ENCODE measurements at regions not wholly inside any gene's neighbourhood (a gene's known extent, or its start where the extent isn't known, plus 50 kb on each side); places are given as distances from the start of the nearest gene placed in this dataset.
A peak's percentile ranks its signal among the peaks of the same experiment; 100 is the strongest.

DNA sequence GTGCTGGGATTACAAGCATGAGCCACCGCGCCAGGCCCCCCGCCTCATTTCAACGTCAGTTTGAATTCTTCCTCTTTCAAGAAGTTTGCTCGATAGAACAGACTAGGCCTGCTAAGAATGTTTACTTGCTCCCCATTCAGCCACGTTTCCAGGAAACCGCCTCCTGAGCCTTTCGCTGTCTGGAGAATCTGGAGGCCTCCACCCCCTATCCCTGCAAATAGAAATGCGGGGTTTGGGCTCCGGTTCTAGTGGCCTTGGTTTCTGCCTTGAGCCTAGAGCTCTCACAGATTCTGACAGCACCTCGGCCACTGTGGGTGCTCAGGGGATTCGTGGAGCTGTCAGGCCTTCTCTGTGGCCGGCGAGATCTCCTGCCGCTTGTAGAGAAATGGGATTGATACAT, 84.3 kb downstream of the UBIAD1 start:
- H2AFZ ChIP-seq (ENCODE audit: low read length): no peak overlapping the region
- H3K4me1 ChIP-seq (ENCODE audit: insufficient read depth, low read length): no peaks in the 10 kb centered on the region
- H4K20me1 ChIP-seq (ENCODE audit: insufficient read depth, low read length): no peaks in the 10 kb centered on the region
- peaks cover 37% of the 10 kb centered on the region for H3K27me3 ChIP-seq (ENCODE audit: insufficient read depth, low read length)
- no peak overlapping the region for H3K4me3 ChIP-seq (ENCODE audit: insufficient read depth, low read length)
- no peak overlapping the region for H3K27ac ChIP-seq (ENCODE audit: low read depth, low read length)
- peak; percentile 34 for DNase-seq (ENCODE audit: insufficient read length, low spot score, missing footprints)
- H3K9me3 ChIP-seq (ENCODE audit: low read depth, low read length): no peaks in the 10 kb centered on the region
- H3K4me2 ChIP-seq (ENCODE audit: insufficient read depth, low read length): no peak overlapping the region
- H3K36me3 ChIP-seq (ENCODE audit: insufficient read depth, low read length): no peaks in the 10 kb centered on the region
- TF ChIP-seq, protein P1, sequence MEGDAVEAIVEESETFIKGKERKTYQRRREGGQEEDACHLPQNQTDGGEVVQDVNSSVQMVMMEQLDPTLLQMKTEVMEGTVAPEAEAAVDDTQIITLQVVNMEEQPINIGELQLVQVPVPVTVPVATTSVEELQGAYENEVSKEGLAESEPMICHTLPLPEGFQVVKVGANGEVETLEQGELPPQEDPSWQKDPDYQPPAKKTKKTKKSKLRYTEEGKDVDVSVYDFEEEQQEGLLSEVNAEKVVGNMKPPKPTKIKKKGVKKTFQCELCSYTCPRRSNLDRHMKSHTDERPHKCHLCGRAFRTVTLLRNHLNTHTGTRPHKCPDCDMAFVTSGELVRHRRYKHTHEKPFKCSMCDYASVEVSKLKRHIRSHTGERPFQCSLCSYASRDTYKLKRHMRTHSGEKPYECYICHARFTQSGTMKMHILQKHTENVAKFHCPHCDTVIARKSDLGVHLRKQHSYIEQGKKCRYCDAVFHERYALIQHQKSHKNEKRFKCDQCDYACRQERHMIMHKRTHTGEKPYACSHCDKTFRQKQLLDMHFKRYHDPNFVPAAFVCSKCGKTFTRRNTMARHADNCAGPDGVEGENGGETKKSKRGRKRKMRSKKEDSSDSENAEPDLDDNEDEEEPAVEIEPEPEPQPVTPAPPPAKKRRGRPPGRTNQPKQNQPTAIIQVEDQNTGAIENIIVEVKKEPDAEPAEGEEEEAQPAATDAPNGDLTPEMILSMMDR (IDR thresholded peaks at IDR 0.05; ENCODE audit: extremely low read depth, low read depth, low read length): no peak
- H3K79me2 ChIP-seq (ENCODE audit: insufficient read depth, low read length): no peaks in the 10 kb centered on the region

DNA sequence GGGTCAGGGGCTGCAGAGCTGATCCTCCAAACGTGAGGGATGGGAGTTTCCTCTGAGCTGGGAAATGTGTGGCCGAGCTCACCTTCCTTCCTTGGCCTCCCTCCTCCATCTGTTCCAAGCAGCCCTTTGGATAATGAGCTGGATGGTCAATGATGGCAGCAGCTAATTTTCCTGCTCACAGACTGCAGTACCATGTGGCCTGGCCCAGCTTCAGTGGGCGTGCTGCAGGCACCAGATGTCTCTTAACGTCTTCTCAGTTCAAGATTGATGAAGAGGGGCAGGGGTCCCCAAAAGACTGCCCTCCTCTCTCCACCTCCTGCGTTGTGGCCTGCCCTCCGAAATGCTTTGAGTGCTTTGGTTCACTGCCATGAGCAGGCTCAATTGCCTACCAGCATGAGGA, 86.0 kb downstream of the UBIAD1 start:
- TF ChIP-seq, protein P1 (IDR thresholded peaks at IDR 0.05; ENCODE audit: extremely low read depth, low read depth, low read length): no peak
- Histone ChIP-seq H3K36me3 (ENCODE audit: insufficient read depth, low read length) (no peaks in the 10 kb centered on the region), H4K20me1 (ENCODE audit: insufficient read depth, low read length) (no peaks in the 10 kb centered on the region), H3K9me3 (ENCODE audit: low read depth, low read length) (no peaks in the 10 kb centered on the region), H3K27me3 (ENCODE audit: insufficient read depth, low read length) (peaks cover 37% of the 10 kb centered on the region), H3K79me2 (ENCODE audit: insufficient read depth, low read length) (no peaks in the 10 kb centered on the region), H3K27ac (ENCODE audit: low read depth, low read length) (no peak overlapping the region), H2AFZ (ENCODE audit: low read length) (no peak overlapping the region), H3K4me1 (ENCODE audit: insufficient read depth, low read length) (no peaks in the 10 kb centered on the region), H3K4me2 (ENCODE audit: insufficient read depth, low read length) (no peak overlapping the region), H3K4me3 (ENCODE audit: insufficient read depth, low read length) (no peak overlapping the region)
- DNase-seq (ENCODE audit: insufficient read length, low spot score, missing footprints): peak; percentile 25

DNA sequence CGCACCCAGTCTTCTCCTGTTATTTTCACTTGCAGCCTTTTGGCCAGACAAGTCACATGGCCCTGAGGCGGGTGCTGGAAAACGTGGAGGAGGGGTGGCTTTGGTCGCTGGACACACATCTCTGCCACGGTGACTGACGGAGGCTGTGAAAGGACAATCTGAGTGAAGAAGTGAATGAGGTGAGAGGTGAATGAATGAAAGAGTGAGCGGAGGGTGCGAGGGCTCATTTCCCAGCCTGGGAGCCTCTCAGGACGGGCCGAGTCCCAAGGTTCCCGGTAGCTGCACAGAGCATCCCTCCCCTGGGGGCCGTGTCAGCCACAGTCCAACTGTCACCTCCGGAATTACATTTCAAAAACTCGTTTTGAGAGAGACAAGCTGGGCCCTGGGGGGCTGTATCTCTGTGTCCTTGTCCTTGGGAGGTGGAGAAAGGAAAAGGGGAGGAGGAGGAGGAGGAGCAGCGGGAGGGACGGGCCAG, 89.6 kb downstream of the UBIAD1 start:
- Histone ChIP-seq H3K9me3 (ENCODE audit: low read depth, low read length) (no peaks in the 10 kb centered on the region), H4K20me1 (ENCODE audit: insufficient read depth, low read length) (no peaks in the 10 kb centered on the region), H3K79me2 (ENCODE audit: insufficient read depth, low read length) (no peaks in the 10 kb centered on the region), H3K4me3 (ENCODE audit: insufficient read depth, low read length) (no peak overlapping the region), H2AFZ (ENCODE audit: low read length) (no peak overlapping the region), H3K4me2 (ENCODE audit: insufficient read depth, low read length) (no peak overlapping the region), H3K4me1 (ENCODE audit: insufficient read depth, low read length) (no peaks in the 10 kb centered on the region), H3K27ac (ENCODE audit: low read depth, low read length) (no peak overlapping the region), H3K36me3 (ENCODE audit: insufficient read depth, low read length) (no peaks in the 10 kb centered on the region), H3K27me3 (ENCODE audit: insufficient read depth, low read length) (peaks cover 11% of the 10 kb centered on the region)
- TF ChIP-seq, protein P1 (IDR thresholded peaks at IDR 0.05; ENCODE audit: extremely low read depth, low read depth, low read length): no peak
- DNase-seq (ENCODE audit: insufficient read length, low spot score, missing footprints): peak; percentile 23

DNA sequence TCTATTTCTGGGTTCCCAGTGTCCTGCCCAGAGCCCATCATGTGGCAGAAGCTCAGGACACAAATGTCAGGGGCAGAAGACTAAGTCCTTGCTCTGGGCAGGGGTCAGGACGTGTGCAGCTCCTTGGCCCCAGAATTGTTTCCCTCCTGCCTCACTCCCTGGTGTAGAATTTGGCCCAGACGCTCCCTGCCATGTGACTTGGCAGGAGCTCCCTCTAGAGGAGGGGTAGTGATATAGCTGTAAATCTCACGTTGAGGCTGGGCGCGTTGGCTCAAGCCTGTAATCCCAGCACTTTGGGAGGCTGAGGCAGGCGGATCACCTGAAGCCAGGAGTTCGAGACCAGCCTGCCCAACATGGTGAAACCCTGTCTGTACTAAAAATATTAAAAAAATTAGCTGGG, 91.2 kb downstream of the UBIAD1 start:
- DNase-seq (ENCODE audit: insufficient read length, low spot score, missing footprints): no peak
- Histone ChIP-seq H2AFZ (ENCODE audit: low read length) (no peak overlapping the region), H4K20me1 (ENCODE audit: insufficient read depth, low read length) (no peaks in the 10 kb centered on the region), H3K36me3 (ENCODE audit: insufficient read depth, low read length) (no peaks in the 10 kb centered on the region), H3K4me1 (ENCODE audit: insufficient read depth, low read length) (no peaks in the 10 kb centered on the region), H3K9me3 (ENCODE audit: low read depth, low read length) (no peaks in the 10 kb centered on the region), H3K79me2 (ENCODE audit: insufficient read depth, low read length) (no peaks in the 10 kb centered on the region), H3K27me3 (ENCODE audit: insufficient read depth, low read length) (peaks cover 5% of the 10 kb centered on the region), H3K4me3 (ENCODE audit: insufficient read depth, low read length) (no peak overlapping the region), H3K27ac (ENCODE audit: low read depth, low read length) (no peak overlapping the region), H3K4me2 (ENCODE audit: insufficient read depth, low read length) (no peak overlapping the region)
- TF ChIP-seq, protein P1 (IDR thresholded peaks at IDR 0.05; ENCODE audit: extremely low read depth, low read depth, low read length): peak; percentile 18
